ENCODE measurements at regions not wholly inside any gene's neighbourhood (a gene's known extent, or its start where the extent isn't known, plus 50 kb on each side); places are given as distances from the start of the nearest gene placed in this dataset.

DNA sequence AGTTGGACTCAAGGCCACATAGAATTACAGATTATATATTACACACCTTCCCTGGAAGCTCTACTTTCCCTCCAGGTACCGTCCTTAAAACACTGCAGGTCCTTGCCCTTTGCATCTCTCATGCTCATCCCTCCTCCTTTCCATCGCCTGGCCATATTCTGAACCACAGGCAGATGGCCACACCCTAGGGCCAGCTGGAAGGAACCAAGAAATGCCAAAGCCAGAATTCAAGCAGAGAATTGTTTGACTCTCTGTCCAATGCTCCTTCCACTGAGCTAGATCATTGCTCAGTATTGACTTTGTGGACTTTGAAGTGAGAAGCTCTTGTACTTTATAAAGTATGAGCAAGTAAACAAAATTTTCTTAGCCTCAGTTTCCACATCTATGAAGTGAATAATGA lies 170.3 kb upstream of the SLC24A5 start:
- DNase-seq = no peak

DNA sequence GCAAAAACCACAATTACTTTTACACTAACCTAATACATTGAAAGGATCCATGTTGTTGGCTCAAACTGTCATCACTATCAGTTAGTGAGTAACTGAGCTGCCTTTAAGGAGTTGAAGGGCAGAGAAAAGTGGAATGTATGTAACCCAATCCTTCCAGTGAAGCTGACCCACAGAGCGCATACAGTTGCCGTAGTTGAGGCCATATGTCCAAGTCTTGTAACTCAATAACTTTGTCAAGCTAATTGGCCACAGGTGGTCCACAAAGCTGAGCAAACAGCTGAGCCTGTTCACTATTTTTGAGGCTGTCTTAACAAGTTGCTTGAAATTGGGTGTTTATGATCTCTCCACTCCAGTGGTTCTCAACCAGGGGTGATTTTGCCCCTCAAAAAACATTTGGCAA lies 169.0 kb upstream of the SLC24A5 start:
- DNase-seq = no peak

DNA sequence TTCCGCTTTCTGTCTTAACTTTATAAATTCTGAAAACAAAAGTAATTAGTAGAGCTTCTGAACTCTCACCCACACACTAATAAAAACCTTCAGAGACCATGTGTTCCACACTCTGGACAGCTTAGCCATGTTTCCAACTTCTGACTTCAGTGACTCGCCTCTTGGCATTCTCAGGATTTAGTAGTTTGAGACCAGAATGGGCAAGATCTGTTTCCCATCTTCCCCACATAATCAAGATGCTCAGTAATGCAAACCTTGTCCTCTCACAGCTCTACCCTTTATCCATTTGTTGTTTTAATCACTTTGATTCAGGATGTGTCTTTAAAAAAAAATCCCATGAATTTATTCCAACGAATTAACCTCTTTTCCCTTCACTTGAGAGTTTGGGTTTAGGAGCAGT lies 166.6 kb upstream of the SLC24A5 start:
- no peak for DNase-seq

DNA sequence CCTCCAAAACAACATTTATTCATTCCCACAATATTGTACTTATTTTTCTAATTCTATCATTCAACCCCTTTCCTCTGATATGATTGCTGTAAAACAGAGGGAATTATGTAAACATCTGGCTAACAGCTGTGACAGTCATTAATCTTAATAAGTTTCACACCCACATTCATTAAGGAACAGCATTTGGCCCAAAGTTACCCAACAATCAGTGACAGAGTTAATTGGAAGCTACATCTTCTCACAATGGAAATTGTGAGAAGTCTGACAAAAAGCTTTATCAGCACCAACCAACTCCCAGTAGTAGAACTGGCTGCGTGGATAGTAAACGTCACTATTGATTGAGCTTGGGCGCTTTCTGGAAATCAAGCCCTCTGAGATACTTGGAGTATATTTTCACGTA lies 165.8 kb upstream of the SLC24A5 start:
- no peak for DNase-seq

DNA sequence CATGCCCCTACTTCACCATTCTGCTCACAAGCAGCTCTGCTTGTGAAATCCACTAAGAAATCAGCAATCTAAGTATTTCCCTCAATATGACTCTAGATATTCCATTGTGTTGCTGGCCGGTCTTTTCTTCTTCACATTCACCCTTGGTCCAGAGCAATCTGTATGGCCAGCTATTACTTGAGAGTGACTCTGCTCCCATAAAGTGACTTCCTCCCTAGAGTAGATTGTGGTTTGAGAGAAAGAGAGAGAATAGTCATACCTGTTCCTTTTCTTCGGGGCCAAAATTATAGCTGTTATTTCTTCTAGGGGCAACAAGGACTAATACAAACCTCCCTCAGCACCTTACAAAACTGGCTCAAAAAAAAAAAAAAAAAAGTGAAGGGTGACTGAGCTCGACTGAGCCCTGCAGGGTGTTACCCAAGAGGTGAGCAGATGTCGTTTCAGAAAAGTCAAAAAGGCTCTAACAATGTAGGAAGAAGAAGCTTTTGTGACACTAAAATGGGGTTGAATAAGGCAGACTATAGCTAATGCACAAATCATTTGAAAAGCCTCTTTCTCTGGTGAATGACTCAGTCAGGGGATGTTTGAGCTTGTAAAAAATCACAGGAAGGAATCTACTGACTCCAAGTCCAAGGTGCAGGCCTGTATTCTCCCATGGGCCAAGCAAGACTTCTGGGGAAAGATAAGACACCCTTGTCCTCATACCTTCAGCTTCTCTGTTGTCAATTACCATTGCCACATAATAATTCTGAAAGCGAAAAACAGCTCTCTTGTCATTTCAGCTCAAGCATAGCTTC lies 161.0 kb upstream of the SLC24A5 start:
- no peak for DNase-seq

DNA sequence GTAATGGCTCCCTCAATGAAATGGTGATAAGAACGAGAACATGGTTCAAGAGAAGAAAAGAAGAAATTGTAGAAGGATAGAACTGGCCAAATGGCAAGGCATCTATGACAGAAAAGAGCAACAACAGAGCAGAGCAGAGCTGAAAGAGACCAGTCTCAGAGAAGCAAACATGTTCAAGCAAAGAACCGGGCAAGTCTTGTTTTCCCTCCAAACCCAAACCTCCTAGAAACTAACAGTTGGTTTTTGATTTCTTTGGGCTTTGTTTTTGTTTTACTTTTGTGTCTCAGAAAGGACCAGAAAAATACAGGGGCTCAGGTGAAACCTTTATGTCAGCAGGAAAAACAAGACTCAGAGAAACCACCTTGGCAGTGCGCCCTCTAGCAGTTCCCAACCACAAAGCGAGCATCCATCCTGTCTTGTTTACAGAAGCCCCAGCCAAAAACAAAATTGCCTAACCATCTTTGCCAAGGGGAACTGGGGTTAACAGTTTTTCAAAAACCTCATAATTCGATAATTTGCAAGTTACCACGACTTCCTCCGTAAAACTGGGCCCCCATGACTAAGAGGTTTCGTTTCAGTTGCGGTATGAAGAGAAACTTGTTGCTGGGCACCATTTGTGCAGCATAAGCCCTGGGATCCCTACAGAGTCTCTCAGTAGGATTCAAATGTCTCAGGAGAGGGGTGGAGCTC lies 159.2 kb upstream of the SLC24A5 start:
- no peak for DNase-seq

DNA sequence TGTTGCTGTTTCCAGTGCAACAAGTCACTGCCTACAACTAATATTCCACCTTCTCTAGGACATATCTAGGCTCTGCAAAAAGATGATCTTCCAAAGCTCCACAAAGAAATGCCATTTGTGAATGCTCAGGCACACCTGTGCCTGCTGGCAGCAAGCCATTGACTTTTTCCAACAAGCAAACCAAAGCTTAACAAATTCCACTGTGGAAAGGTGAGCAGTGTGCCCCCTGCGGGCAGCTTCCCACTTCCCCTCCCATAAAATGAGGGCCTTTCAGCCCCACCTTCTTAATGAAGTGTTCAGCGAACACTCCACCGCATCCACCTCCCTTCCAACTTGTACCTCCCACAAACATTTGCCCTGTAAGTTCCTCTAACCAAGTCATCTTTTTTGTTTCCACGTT lies 157.5 kb upstream of the SLC24A5 start:
- no peak for DNase-seq

DNA sequence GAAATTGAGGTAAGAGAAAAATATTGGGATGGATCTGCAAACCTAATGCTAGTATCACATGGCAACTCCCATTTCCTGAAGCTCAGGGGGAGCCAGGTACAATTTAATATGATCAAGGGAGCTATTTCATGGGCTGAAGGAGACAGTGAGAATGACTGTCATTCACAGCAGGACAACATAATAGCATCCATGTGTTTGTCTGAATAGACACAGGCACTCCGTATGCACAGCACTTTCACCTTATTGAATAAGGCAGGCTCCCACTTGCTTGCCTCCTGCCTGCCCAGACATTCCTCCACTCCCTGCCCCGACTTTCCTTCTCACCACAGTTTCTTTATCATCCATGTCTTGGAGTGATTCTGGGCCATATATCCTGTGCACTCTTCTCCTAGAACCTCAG lies 156.6 kb upstream of the SLC24A5 start:
- DNase-seq = no peak

DNA sequence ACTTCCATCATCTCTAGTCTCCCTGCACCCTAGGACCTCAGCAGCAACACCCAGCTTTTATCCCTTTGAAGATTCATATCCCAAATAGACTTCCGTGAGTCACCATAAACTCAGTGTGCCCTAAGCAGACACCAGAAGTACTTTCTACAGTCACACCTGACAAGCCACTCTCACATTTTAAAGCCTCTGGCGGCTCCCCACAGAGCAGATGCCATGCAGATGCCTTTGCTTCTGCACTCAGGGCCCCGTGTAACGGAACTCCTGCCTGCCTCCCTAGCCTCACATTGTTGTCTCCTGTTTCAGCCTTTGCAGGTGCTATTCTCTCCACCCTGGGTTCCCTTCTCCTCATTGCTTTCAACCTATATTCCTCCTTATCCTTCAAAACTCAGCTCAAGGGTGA lies 155.5 kb upstream of the SLC24A5 start:
- no peak for DNase-seq

DNA sequence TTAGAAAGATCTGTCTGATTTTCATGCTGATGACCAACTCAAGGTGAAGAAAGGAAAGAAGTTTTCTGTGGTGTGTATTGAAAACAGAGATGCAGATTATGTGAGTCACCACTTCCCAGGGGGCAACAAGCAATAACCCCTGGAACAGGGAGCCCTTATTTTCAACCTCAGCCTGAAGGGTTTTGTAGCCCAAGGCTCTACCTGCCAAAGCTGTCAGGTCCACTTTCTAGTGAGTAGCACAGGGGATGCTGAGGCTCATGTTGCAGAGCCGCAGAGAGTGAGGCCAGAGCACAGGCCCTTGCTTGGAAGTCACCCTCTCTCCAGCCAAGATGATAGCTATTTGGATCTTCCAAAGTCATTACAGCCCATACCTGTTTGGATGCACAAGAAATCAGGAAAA lies 152.2 kb upstream of the SLC24A5 start:
- no peak for DNase-seq

DNA sequence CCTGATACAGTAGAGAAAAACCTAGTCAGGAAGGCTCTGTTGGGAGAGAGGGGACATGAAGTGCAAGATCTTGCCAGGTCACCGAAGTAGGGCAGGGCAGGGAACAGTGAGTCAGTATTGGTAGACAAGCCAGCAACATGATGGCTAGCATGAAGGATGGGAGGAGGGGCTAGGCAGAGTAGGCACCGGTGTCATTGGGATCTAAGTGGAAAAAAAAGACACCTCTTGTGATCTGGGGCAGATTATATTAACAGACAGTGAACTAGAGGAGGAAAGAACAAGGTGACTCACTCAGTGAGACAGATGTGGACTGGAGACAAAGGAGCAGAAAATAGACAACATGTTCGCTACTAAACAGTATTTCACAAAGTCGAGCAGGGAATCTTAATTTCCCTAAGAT lies 149.2 kb upstream of the SLC24A5 start:
- DNase-seq = no peak

DNA sequence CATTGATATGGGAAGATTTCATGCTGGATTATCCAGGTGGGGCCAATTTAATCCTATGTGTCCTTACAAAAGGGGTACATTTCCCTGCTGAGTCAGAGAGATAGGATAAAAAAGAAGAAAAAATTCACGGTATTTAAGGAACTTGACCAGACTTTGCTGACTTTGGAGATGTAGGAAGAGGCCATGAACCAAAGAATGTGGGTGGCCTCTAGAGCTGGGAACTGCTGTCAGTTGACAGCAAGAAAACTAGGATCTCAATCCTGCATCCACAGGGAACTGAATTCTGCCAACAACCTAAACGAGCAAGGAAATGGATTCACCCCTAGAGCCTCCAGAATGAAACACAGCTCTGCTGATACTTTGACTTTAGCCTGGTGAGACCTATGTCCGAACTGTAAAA lies 148.1 kb upstream of the SLC24A5 start:
- no peak for DNase-seq

DNA sequence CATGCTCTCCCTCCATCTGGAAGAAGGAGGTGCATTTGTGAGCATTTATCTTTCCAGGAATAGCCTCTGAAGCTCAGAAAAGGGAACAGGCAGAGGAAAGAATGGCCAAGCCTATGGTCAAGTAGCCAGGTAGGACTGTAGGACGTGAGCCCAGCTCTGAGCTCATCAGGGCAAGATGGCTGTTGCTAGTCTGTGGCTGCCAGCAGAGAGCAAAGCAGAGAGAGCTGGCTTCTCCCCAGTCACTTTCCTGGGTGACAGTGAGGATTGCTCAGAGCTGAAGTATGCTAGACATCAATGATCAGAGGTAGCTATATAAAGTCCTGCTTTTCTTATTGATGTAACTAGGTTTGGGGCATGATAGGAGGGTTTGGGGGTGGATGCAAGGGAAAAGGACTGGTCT lies 146.1 kb upstream of the SLC24A5 start:
- DNase-seq = no peak

DNA sequence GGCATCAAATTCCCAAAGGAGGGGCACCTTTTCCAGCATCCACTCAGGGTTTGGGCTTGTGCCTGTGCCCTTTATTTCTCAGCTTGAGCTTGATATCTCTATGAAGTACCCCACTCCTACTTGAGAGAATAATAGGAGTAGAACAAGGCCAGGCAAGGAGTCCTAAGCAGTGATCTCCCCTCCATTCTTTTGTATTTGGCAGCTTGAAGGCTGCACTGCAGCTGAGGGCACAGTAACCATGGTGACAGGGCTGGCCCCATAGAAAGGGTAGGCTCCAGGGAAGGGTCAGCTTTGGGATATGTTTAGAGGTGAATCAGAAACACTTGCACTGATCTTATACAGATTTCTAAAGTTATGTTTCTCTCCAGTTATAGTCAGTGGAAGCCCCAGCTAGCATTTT lies 145.4 kb upstream of the SLC24A5 start:
- no peak for DNase-seq

DNA sequence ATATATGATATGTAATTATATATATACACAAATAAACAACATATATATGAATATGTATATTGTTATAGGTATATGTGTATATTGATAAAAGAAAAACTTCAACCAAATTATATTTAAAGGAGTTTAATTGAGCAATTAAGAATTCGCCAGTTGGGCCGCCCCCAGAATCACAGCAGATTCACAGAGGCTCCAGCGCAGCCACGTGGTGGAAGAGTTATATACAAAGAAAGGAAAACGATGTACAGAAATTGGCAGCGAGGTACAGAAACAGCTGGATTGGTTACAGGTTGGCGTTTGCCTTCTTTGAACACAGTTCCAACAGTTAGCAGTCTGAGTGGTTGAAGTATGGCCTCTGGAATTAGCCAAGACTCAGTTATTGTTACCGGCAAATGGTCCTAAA lies 137.3 kb upstream of the SLC24A5 start:
- DNase-seq = no peak

DNA sequence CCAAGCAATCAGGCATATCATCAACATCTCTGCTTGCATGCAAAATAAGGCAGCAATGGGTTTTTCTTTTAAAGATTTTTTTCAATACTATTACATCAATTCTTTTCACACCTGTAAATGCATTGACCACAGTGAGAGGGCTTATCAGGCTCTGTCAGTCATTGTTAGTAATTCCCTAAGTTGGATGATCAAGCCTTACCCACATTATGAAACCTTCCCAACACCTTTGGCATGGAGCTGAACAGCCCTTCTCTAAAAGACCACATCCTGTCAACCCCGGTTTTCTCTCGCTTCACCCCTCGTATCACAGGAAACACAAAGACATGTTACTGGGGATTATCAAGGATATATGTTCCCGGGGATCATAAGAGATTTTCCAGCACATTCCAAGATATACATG lies 135.2 kb upstream of the SLC24A5 start:
- no peak for DNase-seq

DNA sequence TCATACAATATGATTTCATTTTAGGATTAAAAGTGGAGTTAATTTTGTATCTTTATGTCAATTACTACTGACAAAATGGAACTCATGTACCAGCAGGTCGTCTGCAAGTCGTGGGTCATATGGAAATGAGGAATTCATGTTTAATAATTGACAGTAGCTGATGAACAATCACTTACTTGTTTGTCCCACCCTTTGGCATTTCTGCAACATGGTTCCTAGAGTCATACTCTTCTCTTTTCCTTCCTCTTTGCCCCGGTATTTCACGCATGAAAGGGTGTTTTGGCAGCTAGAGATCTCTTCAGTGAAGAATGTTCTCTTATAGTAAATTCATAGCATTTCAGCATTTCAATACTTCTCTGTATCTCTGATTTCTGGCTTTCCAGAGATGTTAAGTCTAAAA lies 133.3 kb upstream of the SLC24A5 start:
- DNase-seq = no peak

DNA sequence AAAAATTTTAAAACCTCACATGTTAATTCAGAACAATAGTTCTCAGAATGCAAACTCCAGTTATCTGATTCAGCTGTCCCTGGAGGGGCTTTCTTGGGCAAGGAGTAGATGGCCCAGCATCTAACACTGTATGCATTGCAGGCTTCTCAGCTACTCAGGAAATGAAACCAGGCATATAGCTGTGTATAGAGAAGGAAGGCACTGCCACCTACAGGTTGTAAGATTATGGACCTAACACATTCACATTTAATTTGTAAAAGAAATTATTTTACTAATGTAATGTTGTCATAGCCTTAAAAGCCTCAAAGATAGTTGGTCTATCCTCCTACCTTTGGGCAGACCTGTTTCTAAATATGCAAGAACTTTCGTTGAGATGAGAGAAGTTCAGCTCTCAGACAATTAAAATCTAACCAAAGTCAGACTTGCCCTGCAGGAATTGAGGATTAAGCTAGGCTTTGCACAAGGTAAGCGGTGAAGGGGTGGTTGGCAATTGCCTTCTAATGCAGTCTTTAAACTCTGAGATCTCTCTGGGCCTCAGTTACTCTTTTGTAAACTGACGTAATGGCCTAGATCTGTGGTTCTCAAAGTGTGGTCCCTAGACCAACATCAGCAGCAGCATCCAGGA lies 132.8 kb upstream of the SLC24A5 start:
- DNase-seq = peak in 1 of 2 experiments; percentile 33

DNA sequence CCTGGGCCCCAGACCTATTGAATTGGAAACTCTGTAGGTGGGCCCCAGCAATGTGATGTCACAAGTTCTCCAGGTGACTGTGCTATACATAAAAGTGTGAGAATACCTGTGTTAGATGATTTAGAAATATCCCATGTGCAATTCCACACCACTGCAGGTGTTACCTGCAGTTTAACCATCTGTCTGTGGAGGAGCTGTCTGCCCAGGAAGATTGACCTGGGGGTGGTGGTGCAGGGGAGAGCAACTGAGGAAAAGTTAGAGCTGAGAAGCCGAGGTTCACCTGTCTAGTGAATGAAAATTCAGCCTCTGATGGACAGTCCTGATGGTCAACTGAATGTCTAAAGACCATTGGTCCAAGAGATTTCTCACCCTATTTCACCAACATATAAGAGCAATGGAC lies 132.2 kb upstream of the SLC24A5 start:
- DNase-seq = no peak

DNA sequence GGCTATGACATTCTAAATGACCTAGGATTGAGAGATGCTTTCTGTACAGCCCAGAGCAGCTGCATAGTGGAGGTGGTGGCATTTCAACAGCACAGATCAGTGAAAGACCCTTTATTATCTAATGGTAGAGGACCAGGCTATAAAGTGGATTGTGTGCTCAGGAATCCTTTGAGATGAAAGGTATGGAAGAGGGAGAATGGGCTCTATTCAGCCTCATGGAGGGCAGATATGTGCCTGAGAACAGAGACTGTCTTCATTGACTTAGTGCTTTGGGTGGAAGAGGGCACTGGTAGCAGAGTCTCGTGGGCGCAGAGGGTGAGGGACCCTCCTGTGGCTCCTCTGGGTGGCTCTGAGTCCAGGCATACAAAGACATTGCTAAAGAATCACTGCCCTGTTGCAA lies 130.0 kb upstream of the SLC24A5 start:
- no peak for DNase-seq

DNA sequence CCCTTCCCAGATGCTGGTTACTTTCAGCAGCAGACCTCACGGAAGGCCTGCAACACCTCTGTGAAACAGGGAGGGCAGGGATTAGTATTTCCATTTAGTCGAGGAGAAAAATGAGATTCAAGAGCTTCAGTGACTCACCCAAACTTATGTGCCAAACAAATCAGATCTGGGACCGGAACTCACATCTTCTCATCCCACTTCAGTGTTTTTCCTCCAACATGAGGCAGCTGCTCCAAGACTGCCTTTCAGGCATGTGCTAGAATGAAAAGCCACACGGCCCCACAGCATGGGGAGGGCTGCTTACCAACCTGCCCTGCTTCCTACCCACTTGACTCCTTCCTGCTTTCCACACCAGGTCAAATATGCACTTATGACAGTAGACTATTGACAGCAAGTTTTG lies 129.4 kb upstream of the SLC24A5 start:
- no peak for DNase-seq

DNA sequence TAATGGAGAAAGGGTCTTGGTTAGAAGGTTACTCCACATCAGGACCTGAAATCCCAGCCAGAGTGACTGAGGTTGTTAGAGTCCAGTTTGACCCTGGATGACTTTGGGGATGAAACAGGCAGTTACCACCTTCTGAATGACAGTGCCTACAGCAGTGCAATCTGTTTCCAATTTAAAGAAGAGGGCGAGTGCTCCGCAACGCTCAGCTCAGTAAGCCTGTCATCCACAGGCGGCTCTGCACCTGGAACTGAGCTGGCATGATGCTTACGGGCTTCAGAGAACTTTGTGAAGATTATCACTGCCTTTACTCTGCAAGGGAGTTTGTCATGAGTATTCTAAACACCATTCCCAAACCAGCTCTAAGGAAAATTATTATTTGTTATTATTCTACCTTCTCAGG lies 127.7 kb upstream of the SLC24A5 start:
- no peak for DNase-seq

DNA sequence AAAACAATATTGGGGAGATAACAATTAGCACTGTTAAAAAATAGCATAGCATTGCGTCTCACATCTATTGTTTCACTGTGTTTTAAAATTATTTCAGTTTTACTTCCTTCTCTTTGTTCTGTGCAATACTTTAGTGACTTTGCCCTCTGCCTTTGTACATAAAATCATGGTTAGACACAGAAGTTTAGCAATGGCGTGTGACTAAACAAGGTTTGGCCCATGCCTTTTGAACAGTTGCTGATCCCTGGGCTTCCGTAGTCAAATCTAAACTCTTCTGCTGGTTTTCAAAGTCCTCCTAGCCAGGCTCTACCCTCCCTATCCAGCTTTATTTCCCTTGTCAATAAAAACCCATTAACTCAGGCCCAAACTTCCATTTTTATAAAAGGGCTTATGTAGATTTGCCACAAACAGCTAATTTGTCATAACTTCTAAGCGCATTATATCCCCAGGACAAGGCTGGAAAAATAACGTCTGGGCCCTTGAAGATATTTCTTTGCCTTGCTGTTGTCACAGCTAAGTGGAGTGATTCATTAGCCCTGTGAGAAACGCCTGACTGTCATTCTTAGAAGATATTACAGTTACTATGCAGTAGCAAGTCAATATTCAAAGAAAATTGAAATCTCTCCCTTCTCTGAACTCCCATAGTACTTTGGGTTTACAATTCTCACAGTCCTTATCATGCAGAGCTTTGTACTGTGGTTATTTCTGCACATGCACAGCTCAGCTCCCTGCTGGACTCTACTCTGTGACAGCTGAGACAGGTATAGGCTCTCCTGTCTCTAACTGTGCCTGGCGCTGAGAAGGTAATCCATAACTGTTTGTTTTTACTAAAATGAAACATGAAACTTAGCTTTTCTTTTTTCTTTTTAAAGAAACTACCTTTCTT lies 123.4 kb upstream of the SLC24A5 start:
- no peak for DNase-seq

Data from NCI-H187 (cell line).